ENCODE measurements at regions not wholly inside any gene's neighbourhood (a gene's known extent, or its start where the extent isn't known, plus 50 kb on each side); places are given as distances from the start of the nearest gene placed in this dataset.

DNA sequence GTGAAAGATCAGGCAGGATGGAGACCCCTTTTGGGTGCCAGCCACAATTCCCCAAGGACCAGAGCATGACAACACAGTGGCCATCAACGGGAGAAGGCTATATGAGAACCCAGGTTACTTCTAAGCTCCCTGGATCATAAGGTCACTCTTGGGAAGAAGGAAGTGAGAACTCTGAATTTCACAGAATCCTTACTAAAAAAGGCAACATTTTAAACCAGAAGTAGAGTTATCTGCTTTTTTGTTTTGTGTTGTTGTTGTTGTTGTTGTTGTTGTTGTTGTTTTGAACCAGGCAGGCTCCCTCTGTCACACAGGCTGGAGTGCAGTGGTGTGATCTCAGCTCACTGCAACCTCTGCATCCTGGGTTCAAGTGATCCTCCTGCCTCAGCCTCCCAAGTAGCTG lies 107.4 kb upstream of the TNFAIP3 start:
- no peak for DNase-seq (ENCODE audit: low spot score)
- TF ChIP-seq, protein P1, sequence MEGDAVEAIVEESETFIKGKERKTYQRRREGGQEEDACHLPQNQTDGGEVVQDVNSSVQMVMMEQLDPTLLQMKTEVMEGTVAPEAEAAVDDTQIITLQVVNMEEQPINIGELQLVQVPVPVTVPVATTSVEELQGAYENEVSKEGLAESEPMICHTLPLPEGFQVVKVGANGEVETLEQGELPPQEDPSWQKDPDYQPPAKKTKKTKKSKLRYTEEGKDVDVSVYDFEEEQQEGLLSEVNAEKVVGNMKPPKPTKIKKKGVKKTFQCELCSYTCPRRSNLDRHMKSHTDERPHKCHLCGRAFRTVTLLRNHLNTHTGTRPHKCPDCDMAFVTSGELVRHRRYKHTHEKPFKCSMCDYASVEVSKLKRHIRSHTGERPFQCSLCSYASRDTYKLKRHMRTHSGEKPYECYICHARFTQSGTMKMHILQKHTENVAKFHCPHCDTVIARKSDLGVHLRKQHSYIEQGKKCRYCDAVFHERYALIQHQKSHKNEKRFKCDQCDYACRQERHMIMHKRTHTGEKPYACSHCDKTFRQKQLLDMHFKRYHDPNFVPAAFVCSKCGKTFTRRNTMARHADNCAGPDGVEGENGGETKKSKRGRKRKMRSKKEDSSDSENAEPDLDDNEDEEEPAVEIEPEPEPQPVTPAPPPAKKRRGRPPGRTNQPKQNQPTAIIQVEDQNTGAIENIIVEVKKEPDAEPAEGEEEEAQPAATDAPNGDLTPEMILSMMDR (IDR thresholded peaks at IDR 0.05; ENCODE audit: borderline replicate concordance, control extremely low read depth, extremely low read depth, insufficient read depth, missing control alignments) = no peak
- in situ Hi-C loops (cut with MboI; ENCODE audit: low sequenced_read_pairs, unreplicated experiment) = no loop called here

DNA sequence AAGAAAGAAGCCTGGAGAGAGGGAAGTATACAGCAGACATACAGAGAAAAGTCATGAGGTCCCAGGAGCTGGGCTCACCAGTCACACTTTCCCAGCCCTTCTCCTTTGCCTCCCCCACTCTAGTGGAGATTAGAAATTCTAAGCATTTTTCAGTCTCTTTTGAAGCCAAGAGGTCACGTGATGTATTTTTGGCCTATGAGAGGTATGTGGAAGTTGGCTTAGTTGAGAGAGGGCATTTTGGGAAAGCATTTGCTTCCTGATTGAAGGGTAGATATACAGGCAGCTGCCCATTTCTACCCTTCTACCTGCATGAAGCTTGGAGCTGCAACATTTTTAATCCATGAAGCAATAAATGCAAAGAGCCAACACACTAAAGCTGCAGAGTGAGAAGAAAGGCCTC lies 106.0 kb upstream of the TNFAIP3 start:
- no peak for DNase-seq (ENCODE audit: low spot score)
- in situ Hi-C loops (cut with MboI; ENCODE audit: low sequenced_read_pairs, unreplicated experiment) = no loop called here
- TF ChIP-seq, protein P1 (IDR thresholded peaks at IDR 0.05; ENCODE audit: borderline replicate concordance, control extremely low read depth, extremely low read depth, insufficient read depth, missing control alignments) = no peak

GRCh38 chr6:137761487-137761886 lies 105.6 kb upstream of the TNFAIP3 start:
- no peak for DNase-seq (ENCODE audit: low spot score)
- in situ Hi-C loops (cut with MboI; ENCODE audit: low sequenced_read_pairs, unreplicated experiment) = no loop called here
- TF ChIP-seq, protein P1 (IDR thresholded peaks at IDR 0.05; ENCODE audit: borderline replicate concordance, control extremely low read depth, extremely low read depth, insufficient read depth, missing control alignments) = no peak

- in situ Hi-C loops (cut with MboI; ENCODE audit: low sequenced_read_pairs, unreplicated experiment) = no loop called here
These were observed 104.6 kb upstream of the TNFAIP3 start for GRCh38 chr6:137762168-137763090.

DNA sequence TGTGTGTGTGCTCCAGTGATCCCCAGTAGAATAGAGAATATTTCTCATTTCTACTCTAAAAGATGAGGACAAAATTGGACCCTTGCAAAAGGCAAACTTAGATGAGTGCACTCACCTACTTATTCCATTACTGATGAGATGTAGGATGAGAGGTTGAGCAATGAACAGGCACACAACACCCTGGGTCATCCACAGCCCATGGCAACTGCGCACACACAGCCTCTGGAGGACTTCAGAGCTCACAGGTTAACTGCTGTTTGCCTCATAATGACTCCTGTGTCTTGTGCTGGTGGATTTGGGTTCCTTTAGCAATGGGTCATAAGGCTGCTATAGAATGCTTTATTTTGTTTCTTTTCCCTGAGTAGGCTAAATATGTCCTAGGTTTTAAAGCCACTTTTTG lies 103.6 kb upstream of the TNFAIP3 start:
- in situ Hi-C loops (cut with MboI; ENCODE audit: low sequenced_read_pairs, unreplicated experiment) = no loop called here

More at GRCh38 chr6:137762168-137763090, 104.6 kb upstream of the TNFAIP3 start:
- TF ChIP-seq, protein P1 (IDR thresholded peaks at IDR 0.05; ENCODE audit: borderline replicate concordance, control extremely low read depth, extremely low read depth, insufficient read depth, missing control alignments) = no peak
- no peak for DNase-seq (ENCODE audit: low spot score)

GRCh38 chr6:137763886-137764285 lies 103.2 kb upstream of the TNFAIP3 start:
- TF ChIP-seq, protein P1 (IDR thresholded peaks at IDR 0.05; ENCODE audit: borderline replicate concordance, control extremely low read depth, extremely low read depth, insufficient read depth, missing control alignments) = no peak
- in situ Hi-C loops (cut with MboI; ENCODE audit: low sequenced_read_pairs, unreplicated experiment) = no loop called here
- no peak for DNase-seq (ENCODE audit: low spot score)

More for the DNA sequence above, 103.6 kb upstream of the TNFAIP3 start:
- TF ChIP-seq, protein P1 (IDR thresholded peaks at IDR 0.05; ENCODE audit: borderline replicate concordance, control extremely low read depth, extremely low read depth, insufficient read depth, missing control alignments) = no peak
- DNase-seq (ENCODE audit: low spot score) = no peak

Data from GM13976 (cell line).